DOHH2 (cell line): ENCODE measurements at regions not wholly inside any gene's neighbourhood (a gene's known extent, or its start where the extent isn't known, plus 50 kb on each side); places are given as distances from the start of the nearest gene placed in this dataset.
"Not testable (repeated sequence)": the region's sequence is repeated elsewhere in the genome, so short reads cannot be mapped to it uniquely, and the experiment has no call there.

ENCODE experiments used
- CTCF ChIP-seq: fragments of 200-600 bp; sonication (generic); IDR thresholded peaks from one replicate; pipeline ENCODE4 v1.5.1; 2014; ENCODE audit warnings: antibody characterized with exemption, mild to moderate bottlenecking, low read depth, low read length; ENCODE audit not compliant: poor library complexity, severe bottlenecking
- EZH2phosphoT487 ChIP-seq: fragments of 200-600 bp; sonication (generic); IDR thresholded peaks from 2 replicates; pipeline ENCODE4 v1.6.1; 2017; ENCODE audit warnings: borderline replicate concordance, mild to moderate bottlenecking, antibody characterized with exemption, low read length, moderate library complexity, mixed read lengths

GRCh38 chr17:21509356-21509755 is 133.2 kb downstream of the KCNJ12 start:
- TF ChIP-seq CTCF, EZH2phosphoT487: not testable (repeated sequence)
